Motor neuron (in vitro differentiated cells): ENCODE measurements at regions not wholly inside any gene's neighbourhood (a gene's known extent, or its start where the extent isn't known, plus 50 kb on each side); places are given as distances from the start of the nearest gene placed in this dataset.

Experiments
- ATAC-seq, 8 experiments: fragments of 200-7000 bp; cut with Tn5 transposase; replicated peaks in 6 of 8; 2 replicates each; pipeline ENCODE4 v1.8.0; 2021; ENCODE audit warnings: mild to moderate bottlenecking in 8 of 8, moderate library complexity in 8 of 8
- H3K27ac ChIP-seq, 2 donors: fragments of 250-450 bp; sonication (Bioruptor Pico); 2 replicates each; pipeline ENCODE4 v1.9.0; 2021; ENCODE audit warnings: antibody characterized with exemption in 2 of 2, mild to moderate bottlenecking in 2 of 2, moderate library complexity in 1 of 2
- H3K4me1 ChIP-seq, 2 donors: fragments of 250-450 bp; sonication (Bioruptor Pico); replicated peaks in 1 of 2; 2 replicates each; pipeline ENCODE4 v1.6.1; 2021; ENCODE audit warnings: antibody characterized with exemption in 2 of 2, mild to moderate bottlenecking in 2 of 2, moderate library complexity in 1 of 2
- H3K4me3 ChIP-seq, 5 donors: fragments of 250-450 bp; sonication (Bioruptor Pico); 2 replicates each; pipeline ENCODE4 v1.9.0; 2021; ENCODE audit warnings: antibody characterized with exemption in 5 of 5, mild to moderate bottlenecking in 5 of 5, moderate library complexity in 4 of 5
- WGBS, 10 experiments: fragments of 450-650 bp; shearing (Covaris generic); methylation state at CpG; one replicate each; pipeline ENCODE4 v1.0.0; 2022; 5-methylcytosine and 5-hydroxymethylcytosine counted together
- in situ Hi-C, 9 experiments: fragments of 400-800 bp; cut with MboI; loops; one replicate each; pipeline ENCODE4 v1.15.0; 2021; ENCODE audit warnings: low sequenced_read_pairs in 9 of 9, low pct_unique_long_range_greater_than_20kb in 2 of 9; ENCODE audit not compliant: unreplicated experiment in 9 of 9

- in situ Hi-C loops = no loop called here
- no peak for ATAC-seq
- Histone ChIP-seq H3K27ac (no peak overlapping the region), H3K4me1 (peaks cover 6 to 13% of the 10 kb centered on the region in 2 donors), H3K4me3 (no peak overlapping the region)
- no CpG with 5 or more reads among the region's 19 CpGs for WGBS, 10 experiments
These were observed 54.2 kb upstream of the ZNF32 start for GRCh38 chr10:43702936-43703281.

GRCh38 chr10:43702213-43702935, 53.7 kb upstream of the ZNF32 start:
- H3K4me1 ChIP-seq = peaks cover 2 to 13% of the 10 kb centered on the region in 2 donors
- 86 to 95% (median 93%) methylated on average over 3 to 14 of the region's 33 CpGs; no CpG with 5 or more reads in 5 of the 10 experiments for WGBS, 10 experiments
- no peak overlapping the region for H3K27ac ChIP-seq
- in situ Hi-C loops = no loop called here
- no peak for ATAC-seq
- no peak overlapping the region for H3K4me3 ChIP-seq

GRCh38 chr10:43701295-43701694, 52.6 kb upstream of the ZNF32 start:
- H3K4me3 ChIP-seq = no peak overlapping the region
- in situ Hi-C loops = no loop called here
- H3K4me1 ChIP-seq = peaks cover 2 to 13% of the 10 kb centered on the region in 2 donors
- H3K27ac ChIP-seq = no peak overlapping the region
- no peak for ATAC-seq
- 50 to 100% (median 97%) methylated on average over 1 to 6 of the region's 7 CpGs; no CpG with 5 or more reads in 4 of the 10 experiments for WGBS, 10 experiments

GRCh38 chr10:43700306-43700705, 51.6 kb upstream of the ZNF32 start:
- ATAC-seq = no peak
- in situ Hi-C loops = no loop called here
- 0 to 62% (median 37%) methylated on average over 1 to 2 of the region's 4 CpGs; no CpG with 5 or more reads in 2 of the 10 experiments for WGBS, 10 experiments
- H3K4me1 ChIP-seq = peaks cover 2 to 13% of the 10 kb centered on the region in 2 donors
- H3K4me3 ChIP-seq = no peak overlapping the region
- H3K27ac ChIP-seq = no peak overlapping the region

- Histone ChIP-seq H3K4me3 (no peak overlapping the region), H3K27ac (no peak overlapping the region), H3K4me1 (peaks cover 2 to 13% of the 10 kb centered on the region in 2 donors)
- in situ Hi-C loops = loop anchor here in 6 of 9 experiments (25.0 kb wide), 2 partner anchors 688 to 1163 kb away; partner anchors contain the start of gene CXCL12 (in 4 of the 6)
- 23 to 92% (median 75%) methylated on average over 2 of the region's 2 CpGs; no CpG with 5 or more reads in 7 of the 10 experiments for WGBS, 10 experiments
- no peak for ATAC-seq
These were observed 50.8 kb upstream of the ZNF32 start for GRCh38 chr10:43699516-43699915.
